Hepatocyte (in vitro differentiated cells): ENCODE measurements at regions not wholly inside any gene's neighbourhood (a gene's known extent, or its start where the extent isn't known, plus 50 kb on each side); places are given as distances from the start of the nearest gene placed in this dataset. TPM values are rescaled to one million over a fixed set of nuclear protein-coding genes. Genes with fewer than 3 reads are reported as not detected.

Experiments used
- DNase-seq: peaks from one replicate; pipeline ENCODE4 v3.0.0-alpha.2; 2016; ENCODE audit warnings: low spot score
- H2AFZ ChIP-seq: fragments of 200-600 bp; sonication (generic); 2 replicates; pipeline ENCODE4 v1.6.0; 2016; ENCODE audit warnings: antibody characterized with exemption, mild to moderate bottlenecking
- H3K27ac ChIP-seq: fragments of 200-600 bp; sonication (generic); 2 replicates; pipeline ENCODE4 v1.5.1; 2016; ENCODE audit warnings: mild to moderate bottlenecking
- H3K27me3 ChIP-seq: fragments of 200-600 bp; sonication (generic); 2 replicates; pipeline ENCODE4 v1.6.1; 2016
- H3K36me3 ChIP-seq: fragments of 200-600 bp; sonication (generic); replicated peaks from 2 replicates; pipeline ENCODE4 v1.5.1; 2016; ENCODE audit warnings: low read depth; ENCODE audit not compliant: insufficient read depth
- H3K4me1 ChIP-seq: fragments of 200-600 bp; sonication (generic); 2 replicates; pipeline ENCODE4 v1.5.1; 2016; ENCODE audit warnings: mild to moderate bottlenecking, moderate library complexity; ENCODE audit not compliant: insufficient read depth
- H3K4me2 ChIP-seq: fragments of 200-600 bp; sonication (generic); 2 replicates; pipeline ENCODE4 v1.6.0; 2016
- H3K4me3 ChIP-seq: fragments of 200-600 bp; sonication (generic); 2 replicates; pipeline ENCODE4 v1.5.1; 2016; ENCODE audit warnings: mild to moderate bottlenecking
- H3K79me2 ChIP-seq: fragments of 200-600 bp; sonication (generic); 2 replicates; pipeline ENCODE4 v1.6.0; 2017; ENCODE audit warnings: mild to moderate bottlenecking
- H3K9me2 ChIP-seq: fragments of 200-600 bp; sonication (generic); replicated peaks from 2 replicates; pipeline ENCODE4 v1.6.0; 2017; ENCODE audit warnings: mild to moderate bottlenecking; ENCODE audit not compliant: insufficient read depth
- H3K9me3 ChIP-seq: fragments of 200-600 bp; sonication (generic); 2 replicates; pipeline ENCODE4 v1.5.1; 2016; ENCODE audit warnings: low read depth, mild to moderate bottlenecking
- H4K20me1 ChIP-seq: fragments of 200-600 bp; sonication (generic); 2 replicates; pipeline ENCODE4 v1.6.0; 2016; ENCODE audit warnings: mild to moderate bottlenecking; ENCODE audit not compliant: insufficient read depth, poor library complexity, severe bottlenecking
- EZH2 ChIP-seq: fragments of 200-600 bp; sonication (generic); IDR thresholded peaks from 2 replicates; pipeline ENCODE4 v1.6.1; 2016; ENCODE audit warnings: antibody characterized with exemption, mild to moderate bottlenecking, borderline replicate concordance
- EZH2phosphoT487 ChIP-seq: fragments of 200-600 bp; sonication (generic); IDR thresholded peaks from one replicate; pipeline ENCODE4 v1.6.1; 2018; ENCODE audit warnings: antibody characterized with exemption, mild to moderate bottlenecking, low read depth, moderate library complexity; ENCODE audit not compliant: unreplicated experiment, severe bottlenecking
- WGBS: methylation state at CpG from one replicate; pipeline ENCODE4 v1.1.6; 2016; ENCODE audit warnings: low lambda C conversion rate; ENCODE audit errors: missing lambda C conversion rate; 5-methylcytosine and 5-hydroxymethylcytosine counted together
- small RNA-seq: library from RNA; depleted of rRNA; stranded (forward); fragments of <200 nt; gene quantifications from one replicate; pipeline ENCODE3, GENCODE V24; 2014
- TF ChIP-seq, protein P1 (sequence below): fragments of 200-600 bp; sonication (generic); IDR thresholded peaks from 2 replicates; pipeline ENCODE4 v1.5.1; 2016; ENCODE audit warnings: antibody characterized with exemption, mild to moderate bottlenecking; ENCODE audit not compliant: poor library complexity

DNA sequence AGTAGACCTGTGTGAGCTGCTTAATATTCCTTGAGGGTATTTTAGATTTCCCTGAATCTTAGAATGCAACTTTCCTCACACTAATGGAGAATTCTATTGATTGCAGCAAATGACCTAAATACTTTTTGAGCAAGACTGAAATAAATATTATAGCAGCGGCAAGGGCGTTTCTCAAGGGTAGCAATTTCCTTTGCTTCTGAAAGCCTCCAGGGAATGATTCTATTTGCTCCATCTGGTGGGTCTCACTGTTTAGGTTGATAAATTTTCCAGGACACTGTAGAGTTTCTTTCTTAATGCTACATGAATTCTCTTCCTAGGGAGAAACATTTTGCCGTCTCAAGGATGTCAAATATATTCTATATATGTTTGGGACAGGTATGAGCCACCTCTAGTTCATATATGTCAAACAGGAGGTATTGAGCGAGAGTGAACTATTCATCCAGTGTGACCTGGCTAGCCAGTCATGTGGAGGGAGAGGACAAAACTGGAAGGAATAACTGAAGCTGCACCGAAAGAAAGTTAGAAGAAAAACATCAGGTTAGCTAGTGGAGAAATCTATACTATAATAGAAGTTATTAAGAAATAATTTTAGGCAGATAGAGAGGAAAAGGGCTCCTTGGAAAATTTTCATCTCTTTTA, 57.9 kb upstream of the FZD8 start:
- 88% methylated on average over 5 of the region's 5 CpGs for WGBS
- Histone ChIP-seq H3K36me3 (no peaks in the 10 kb centered on the region), H2AFZ (no peak overlapping the region), H3K27me3 (no peaks in the 10 kb centered on the region), H3K9me3 (no peaks in the 10 kb centered on the region), H3K27ac (no peak overlapping the region), H3K4me2 (no peak overlapping the region), H3K79me2 (no peaks in the 10 kb centered on the region), H3K4me3 (no peak overlapping the region), H4K20me1 (no peaks in the 10 kb centered on the region), H3K9me2 (no peaks in the 10 kb centered on the region), H3K4me1 (no peaks in the 10 kb centered on the region)
- TF ChIP-seq, protein P1, sequence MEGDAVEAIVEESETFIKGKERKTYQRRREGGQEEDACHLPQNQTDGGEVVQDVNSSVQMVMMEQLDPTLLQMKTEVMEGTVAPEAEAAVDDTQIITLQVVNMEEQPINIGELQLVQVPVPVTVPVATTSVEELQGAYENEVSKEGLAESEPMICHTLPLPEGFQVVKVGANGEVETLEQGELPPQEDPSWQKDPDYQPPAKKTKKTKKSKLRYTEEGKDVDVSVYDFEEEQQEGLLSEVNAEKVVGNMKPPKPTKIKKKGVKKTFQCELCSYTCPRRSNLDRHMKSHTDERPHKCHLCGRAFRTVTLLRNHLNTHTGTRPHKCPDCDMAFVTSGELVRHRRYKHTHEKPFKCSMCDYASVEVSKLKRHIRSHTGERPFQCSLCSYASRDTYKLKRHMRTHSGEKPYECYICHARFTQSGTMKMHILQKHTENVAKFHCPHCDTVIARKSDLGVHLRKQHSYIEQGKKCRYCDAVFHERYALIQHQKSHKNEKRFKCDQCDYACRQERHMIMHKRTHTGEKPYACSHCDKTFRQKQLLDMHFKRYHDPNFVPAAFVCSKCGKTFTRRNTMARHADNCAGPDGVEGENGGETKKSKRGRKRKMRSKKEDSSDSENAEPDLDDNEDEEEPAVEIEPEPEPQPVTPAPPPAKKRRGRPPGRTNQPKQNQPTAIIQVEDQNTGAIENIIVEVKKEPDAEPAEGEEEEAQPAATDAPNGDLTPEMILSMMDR = no peak
- TF ChIP-seq EZH2phosphoT487 (no peak), EZH2 (no peak)
- DNase-seq = no peak

DNA sequence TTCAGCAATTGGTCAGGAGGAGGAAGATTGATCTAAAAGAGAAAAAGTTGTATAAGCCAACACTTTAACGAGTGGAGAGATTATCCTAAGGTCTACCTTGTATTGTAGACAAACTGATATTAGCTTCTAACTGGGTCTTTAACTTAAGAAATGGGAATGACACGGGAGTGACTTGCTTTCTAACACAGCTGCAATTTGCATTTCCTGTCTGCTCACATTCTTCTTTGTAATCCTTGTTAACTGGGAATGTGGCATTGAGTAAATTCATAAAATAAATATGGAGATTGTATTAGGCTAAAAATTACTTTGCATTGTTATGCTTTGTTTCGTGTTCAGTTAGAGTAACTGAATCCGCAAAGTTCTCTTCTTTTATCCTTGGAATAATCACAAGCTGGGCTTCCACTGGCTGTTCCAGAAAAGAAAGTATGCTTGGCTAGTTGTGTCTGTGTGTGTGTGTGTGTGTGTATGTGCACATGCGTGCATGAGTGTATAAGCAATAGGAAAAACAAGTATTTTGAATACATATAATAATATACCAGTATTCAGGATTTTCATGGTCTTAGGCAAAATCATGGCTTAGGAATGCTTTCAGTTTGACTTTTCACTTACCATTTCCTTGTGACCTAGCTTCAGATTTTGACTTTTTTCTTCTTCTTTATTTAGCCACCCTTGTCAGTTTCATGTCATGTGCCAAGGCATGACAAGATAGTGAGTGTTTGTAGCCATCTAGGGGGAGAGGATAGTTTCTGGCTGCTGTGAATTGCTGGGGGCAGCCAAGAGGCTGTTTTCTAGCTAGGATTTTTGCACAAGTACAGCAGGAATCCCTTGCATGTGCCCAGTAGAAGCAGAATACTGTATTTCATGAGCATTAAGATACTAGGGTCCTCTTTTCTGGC, 54.5 kb upstream of the FZD8 start:
- Histone ChIP-seq H3K9me2 (no peaks in the 10 kb centered on the region), H3K27ac (no peak overlapping the region), H3K9me3 (no peaks in the 10 kb centered on the region), H3K4me2 (no peak overlapping the region), H3K36me3 (no peaks in the 10 kb centered on the region), H3K79me2 (no peaks in the 10 kb centered on the region), H2AFZ (no peak overlapping the region), H3K27me3 (peaks cover 13% of the 10 kb centered on the region), H3K4me3 (no peak overlapping the region), H4K20me1 (no peaks in the 10 kb centered on the region), H3K4me1 (no peaks in the 10 kb centered on the region)
- no peak for DNase-seq
- TF ChIP-seq EZH2phosphoT487 (no peak), EZH2 (no peak)
- TF ChIP-seq, protein P1 = no peak
- WGBS = 64% methylated on average over 5 of the region's 5 CpGs

DNA sequence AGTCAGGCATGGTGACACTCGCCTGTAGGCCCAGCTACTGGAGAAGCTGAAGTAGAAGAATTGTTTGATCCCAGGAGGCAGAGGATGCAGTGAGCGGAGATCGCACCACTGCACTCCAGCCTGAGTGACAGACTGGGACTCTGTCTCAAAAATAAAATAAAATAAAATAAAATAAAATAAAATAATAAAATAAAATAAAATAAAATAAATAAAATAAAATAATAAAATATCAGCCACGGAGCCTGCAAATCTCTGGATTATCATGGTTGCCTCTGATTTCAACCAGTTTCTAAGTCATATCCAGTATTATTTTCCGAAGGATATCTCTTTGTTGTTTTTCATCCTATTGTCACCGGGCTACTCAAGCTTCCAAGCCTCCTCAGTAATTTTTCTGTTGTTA, 51.7 kb upstream of the FZD8 start:
- Histone ChIP-seq H3K4me2 (no peak overlapping the region), H4K20me1 (no peaks in the 10 kb centered on the region), H3K4me3 (no peak overlapping the region), H3K4me1 (no peaks in the 10 kb centered on the region), H3K27ac (no peak overlapping the region), H3K27me3 (peaks cover 27% of the 10 kb centered on the region), H3K9me2 (no peaks in the 10 kb centered on the region), H3K79me2 (no peaks in the 10 kb centered on the region), H3K9me3 (no peaks in the 10 kb centered on the region), H3K36me3 (no peaks in the 10 kb centered on the region), H2AFZ (no peak overlapping the region)
- no peak for DNase-seq
- TF ChIP-seq, protein P1 = no peak
- TF ChIP-seq EZH2 (no peak), EZH2phosphoT487 (no peak)
- 95% methylated on average over 6 of the region's 6 CpGs for WGBS

Small RNA genes in the stretch of these regions (small RNA-seq; reads per million reads assigned to genes)
- not detected for gene RF00019
- not detected for gene RF00561
